GM18517 (cell line): ENCODE measurements at regions not wholly inside any gene's neighbourhood (a gene's known extent, or its start where the extent isn't known, plus 50 kb on each side); places are given as distances from the start of the nearest gene placed in this dataset.

ENCODE experiments used
- ATAC-seq: cut with Tn5 transposase; IDR thresholded peaks from one replicate; pipeline ENCODE4 v1.9.1; 2021; ENCODE audit warnings: mild to moderate bottlenecking, moderate library complexity; ENCODE audit not compliant: unreplicated experiment

GRCh38 chr15:35757361-35757760 lies 211.4 kb upstream of the DPH6 start:
- no peak for ATAC-seq

DNA sequence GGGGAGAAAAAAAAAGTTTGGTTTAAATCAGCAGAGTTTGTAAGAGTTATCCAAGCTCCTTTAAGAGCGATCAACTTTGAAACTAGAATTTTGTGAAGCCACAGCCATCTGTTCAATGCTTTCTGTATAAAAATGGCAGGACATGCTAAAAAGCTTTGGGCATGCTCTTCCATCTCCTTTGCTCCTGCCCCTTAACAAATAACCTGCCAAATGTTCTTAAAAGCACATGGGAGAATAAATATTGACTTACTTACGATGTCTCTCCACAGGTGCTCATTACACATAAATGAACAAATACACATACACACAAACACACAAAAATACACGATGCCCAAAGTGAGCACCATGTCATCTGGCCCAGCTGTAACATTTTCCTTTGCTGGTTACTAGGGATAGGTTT lies 211.8 kb upstream of the DPH6 start:
- no peak for ATAC-seq

- ATAC-seq: no peak
These were observed 218.9 kb upstream of the DPH6 start for GRCh38 chr15:35764661-35765519.

DNA sequence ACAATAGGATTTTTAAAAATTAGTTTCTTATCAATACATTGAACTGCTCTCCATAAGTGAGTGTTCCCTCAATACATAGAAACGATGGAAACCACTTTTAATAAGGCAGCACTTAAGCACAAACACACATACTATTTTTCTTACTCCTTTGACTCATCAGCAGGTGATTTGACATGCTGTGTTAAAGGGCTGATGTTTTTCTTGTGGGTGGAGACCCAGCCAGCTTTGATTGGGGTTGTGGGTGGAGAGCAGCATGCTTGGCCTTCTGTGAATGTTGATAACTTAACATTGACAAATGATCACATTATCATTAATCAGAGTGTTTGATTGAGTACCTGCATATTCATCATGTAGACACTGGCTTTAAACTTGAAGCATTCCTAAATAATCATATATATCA lies 223.0 kb upstream of the DPH6 start:
- no peak for ATAC-seq

DNA sequence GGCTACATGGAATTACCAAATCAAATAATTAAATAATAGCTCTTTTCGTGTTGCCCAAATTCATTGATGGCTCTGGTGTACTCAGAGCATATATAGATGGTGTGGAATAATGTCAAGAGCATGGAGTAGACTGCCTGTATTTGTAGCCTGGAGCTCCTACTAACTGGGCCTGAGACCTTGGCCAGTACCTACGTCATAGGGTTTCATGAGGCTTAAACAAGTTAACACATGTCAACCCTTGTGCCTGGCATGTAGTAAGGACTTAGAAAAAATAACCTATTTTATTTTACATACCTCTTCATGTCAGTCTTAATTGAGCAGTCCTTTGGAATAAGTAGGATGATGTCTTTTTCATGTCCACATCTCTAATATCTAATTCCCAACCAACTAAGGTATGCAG lies 223.7 kb upstream of the DPH6 start:
- no peak for ATAC-seq

DNA sequence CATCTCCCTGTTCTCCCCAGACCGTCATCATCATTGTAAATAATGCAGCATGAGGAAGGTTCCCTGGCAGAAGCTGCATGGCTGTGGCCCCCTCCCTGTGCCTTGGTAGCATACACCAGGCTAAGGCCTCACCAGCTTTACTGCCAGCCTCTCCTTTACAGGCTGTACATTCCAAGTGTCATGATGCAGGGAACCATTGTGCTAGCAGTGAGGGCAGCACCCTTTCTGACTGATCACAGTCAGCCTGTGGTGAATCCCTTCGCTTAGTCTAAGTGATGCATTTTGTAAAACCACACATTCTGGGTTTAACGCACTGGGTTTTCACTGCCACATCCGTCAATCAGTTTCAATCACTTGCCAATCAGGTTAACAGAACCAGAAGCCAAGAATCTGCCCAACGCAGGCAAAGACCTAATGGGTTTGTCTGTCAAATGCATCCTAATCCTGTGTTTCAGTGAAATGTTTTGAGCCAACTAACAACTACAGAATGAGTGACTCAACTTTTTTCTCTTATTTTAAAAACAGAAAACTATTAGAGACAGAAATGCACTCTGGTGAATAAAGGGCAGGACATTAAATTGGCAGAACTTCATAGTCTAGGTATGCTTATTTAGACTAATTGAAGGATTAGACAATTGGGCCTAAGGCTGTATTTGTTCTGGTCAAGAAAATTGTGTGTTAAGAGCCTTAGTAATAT lies 225.9 kb upstream of the DPH6 start:
- ATAC-seq: no peak

DNA sequence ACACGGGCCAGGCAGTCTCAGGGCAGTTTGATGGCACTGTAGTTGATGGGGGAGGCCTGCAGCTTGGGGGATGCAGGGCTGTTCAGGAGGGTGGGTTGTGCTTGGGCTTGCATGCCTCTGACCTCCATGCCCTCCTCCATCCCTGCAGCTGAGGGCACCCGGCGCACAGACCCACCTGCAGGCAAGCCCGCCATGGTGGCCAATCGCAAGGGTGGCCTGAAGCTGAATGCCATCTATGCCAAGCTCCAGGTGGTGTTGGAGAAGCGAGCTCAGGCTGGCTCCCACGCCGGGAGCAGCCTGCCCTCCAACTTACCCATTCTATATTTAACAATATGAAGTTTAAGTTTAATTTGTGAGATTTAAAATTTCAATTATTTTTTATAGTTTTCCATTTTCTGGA lies 228.7 kb upstream of the DPH6 start:
- ATAC-seq: no peak

- ATAC-seq: no peak
These were observed 229.5 kb upstream of the DPH6 start for GRCh38 chr15:35775471-35775870.

DNA sequence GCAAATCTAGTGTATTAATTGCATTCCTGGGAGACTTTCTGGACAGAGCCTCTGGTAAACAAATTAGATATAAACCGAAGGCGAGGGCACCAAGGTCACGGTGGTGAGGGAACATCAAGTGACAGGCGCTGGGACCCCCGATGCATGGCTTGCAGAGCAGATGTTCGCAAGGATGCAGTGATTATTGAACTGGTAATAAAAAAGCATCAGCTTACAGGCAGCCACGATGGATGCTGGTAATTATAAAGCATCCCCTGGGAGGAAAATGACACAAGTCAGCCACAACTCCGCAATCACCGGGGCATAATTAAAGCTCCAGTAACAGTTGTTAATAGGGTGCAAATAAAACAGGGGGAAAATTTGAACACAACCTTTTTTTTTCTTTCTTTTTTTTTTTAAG lies 231.1 kb upstream of the DPH6 start:
- no peak for ATAC-seq

DNA sequence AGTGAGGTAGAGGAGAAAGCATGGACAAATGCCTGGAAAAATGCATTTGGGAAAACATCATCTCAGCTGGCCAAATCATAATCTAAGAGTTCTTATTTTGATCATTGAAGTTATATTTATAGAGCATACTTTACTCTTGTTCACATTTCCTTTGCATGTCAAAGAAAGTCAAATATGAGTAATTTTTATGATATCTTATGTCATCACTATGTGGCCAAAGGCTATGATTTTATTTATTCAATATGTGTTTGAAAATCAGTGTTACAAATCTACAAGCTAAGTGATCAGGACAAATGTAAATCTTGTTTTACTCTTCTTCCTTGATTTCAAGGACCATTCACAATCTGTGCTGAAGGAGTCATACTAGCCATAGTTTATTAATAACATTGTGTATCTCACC lies 237.2 kb upstream of the DPH6 start:
- no peak for ATAC-seq

DNA sequence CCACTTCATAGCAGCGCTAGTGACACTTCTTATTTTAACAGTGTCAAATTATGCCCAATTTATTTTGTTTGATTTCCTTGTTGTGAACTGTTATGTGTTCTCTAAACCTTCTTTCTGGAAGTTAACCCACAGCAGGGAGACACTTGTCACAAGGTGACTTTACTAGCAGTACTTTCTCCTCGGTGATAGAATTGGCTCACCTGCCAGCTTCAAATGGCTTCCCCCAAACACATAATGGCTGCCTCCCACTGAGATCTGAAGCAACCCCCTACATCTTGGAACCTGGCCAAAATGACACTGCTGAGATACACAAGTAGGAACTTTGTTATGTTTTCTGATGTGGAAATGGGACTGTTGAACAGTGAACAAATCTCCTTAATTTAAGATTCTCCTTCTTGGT lies 238.8 kb upstream of the DPH6 start:
- ATAC-seq: no peak

DNA sequence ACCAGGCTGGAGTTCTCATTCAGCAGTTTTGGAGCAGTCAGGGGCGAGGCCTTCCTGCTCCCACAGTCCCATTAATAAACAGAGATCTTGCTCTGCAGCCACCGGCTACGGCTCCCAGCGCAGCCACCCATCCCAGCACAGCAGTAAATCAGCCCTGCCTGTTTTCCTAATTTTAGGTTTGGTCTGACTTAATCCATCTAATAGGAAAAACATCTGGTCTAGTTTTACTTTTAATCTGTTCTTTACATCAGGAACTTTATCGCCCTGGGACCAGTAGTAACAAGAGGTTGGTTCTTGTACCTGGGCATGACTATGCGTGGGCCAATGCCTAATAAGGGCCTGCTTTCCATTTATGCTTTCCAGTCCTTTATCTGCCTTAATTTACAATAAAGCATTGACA lies 264.0 kb upstream of the DPH6 start:
- no peak for ATAC-seq

DNA sequence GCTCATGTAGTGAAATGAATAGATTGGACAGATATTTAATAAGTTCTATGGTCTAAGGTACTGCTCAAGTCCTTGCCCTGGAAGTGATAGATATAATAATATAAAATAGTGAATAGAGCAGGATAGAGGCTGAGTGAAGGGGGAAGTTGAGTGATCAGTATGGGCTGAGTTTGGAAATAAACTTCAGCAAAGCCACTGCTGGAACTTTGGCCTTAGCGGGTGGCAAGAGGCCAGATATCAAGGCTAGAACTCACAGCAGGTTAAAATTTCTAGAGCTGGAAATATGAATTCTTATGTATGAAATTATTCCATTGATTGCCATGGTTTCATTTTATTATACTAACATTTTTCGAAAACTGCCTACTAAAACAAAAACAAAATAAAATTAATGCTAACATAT lies 267.6 kb upstream of the DPH6 start:
- ATAC-seq: no peak

DNA sequence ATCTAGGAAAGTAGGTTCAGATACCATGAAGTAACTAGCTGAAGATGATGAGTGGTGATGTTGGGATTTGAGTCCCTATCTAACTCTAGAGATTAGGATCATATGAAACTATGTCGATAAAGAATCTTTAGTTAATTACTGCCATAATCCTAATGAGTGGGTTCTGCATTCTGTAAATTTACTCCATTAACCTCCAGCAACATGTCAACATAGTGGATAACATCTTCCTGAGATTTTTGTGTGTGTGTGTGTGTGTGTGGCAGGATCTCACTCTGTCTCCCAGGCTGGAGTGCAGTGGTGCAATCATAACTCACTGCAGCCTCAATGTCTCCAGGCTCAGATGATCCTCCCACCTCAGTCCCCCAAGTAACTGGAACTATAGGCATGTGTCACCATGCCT lies 272.9 kb upstream of the DPH6 start:
- no peak for ATAC-seq

DNA sequence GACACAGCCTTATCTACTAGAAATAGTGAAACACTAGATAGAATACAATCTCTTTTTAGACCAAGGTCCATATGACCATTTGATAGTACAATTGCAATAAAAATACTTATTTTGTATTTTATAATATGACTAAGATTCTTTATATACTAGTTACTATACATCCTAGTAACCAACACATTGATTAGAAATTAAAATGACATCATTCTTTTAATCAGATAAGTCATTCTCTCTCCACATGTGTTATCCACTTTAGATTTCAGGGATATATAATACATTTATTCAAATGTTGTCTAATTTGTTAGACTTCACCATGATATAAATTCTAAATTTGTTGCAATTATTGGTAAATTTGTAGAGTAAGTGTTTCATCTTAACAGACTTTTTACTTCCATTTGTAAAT lies 276.2 kb upstream of the DPH6 start:
- no peak for ATAC-seq

GRCh38 chr15:35827141-35827540 lies 281.2 kb upstream of the DPH6 start:
- ATAC-seq: no peak

- no peak for ATAC-seq
These were observed 281.9 kb upstream of the DPH6 start for GRCh38 chr15:35827911-35828310.

DNA sequence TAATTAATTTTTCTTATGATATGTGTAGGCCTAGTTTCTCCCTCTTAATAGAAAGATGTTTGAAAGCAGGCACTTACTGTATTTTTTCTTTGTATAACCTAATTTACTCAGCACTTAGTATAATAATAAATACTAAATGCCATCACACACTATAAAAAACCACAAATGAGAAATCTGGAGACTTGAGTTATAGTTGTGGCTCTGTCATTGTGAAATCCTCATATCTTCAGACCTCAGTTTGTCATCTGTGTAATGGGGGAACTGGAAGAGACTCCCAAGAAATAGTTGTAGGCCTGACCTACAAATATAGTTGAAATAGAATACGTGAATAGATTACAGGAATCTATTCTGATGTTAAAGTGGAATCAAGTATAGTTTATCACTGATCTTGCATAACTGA lies 287.6 kb upstream of the DPH6 start:
- ATAC-seq: no peak

DNA sequence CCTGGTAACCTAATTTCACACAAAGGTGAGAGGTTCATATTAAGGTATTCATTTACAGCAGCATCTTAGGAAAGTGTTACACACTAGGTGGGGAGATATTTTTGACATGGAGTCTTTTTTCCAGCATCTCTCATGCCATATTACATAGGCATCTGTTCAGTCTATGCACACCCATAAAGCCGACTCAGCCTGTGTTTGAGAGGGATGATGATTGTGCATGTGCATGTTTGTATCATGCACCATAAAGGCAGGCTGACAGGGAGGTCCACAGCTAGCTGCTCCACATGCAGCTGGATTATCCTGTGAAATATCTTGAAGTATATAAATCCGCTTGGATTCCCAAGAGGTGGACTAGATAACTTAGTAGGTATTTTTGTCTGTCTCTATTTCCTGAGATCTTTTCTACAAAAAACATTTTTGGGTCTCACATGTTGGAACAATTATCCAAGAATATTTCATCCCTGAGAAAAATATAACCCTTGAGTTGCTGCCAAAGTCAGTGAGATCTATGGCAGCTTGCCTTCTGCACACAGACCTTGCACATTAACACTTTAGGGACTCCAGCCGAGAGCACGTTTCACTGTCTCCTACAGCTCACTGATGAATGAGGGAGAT lies 288.4 kb upstream of the DPH6 start:
- no peak for ATAC-seq

DNA sequence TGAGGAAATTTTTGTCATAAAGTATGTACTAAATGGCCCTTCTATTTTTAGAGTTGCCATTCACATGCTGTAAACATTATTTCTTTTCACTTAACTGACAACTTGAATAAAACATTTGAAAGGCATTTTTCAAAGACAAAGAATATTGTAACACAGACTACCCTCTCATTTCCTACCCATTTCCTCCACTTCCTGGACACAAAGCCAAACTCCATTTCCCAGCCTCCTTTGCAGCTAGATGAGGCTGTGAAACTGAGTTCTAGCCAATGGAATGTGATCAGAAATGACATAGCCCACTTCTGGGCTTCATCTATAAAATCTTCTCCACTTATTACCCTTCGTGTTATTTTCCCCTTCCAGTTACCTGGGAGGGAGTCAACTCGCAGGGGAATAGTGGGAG lies 288.9 kb upstream of the DPH6 start:
- ATAC-seq: no peak

GRCh38 chr15:35838424-35839111 lies 292.6 kb upstream of the DPH6 start:
- no peak for ATAC-seq

DNA sequence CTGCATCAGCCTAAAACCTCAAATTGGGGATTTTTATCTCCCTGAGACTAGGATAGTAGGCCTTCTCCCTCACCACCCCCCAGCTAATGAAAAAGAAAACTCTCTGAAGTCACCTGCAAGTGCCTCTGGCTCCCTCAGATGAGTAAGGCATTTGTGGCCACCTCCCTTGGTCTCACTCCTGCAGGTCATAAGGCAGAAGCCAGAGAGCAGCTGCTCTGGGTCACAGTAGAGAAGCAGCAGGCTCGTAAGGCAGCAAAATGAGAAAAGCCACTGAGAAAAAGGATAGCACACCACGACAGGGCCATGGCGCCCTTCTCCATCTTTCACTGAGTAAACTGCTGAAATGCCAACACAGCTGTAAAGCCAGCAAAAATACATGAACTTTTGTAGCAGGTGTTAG lies 296.7 kb upstream of the DPH6 start:
- no peak for ATAC-seq
